RWPE2 (cell line): ENCODE measurements at regions not wholly inside any gene's neighbourhood (a gene's known extent, or its start where the extent isn't known, plus 50 kb on each side); places are given as distances from the start of the nearest gene placed in this dataset.
"Not testable (repeated sequence)": the region's sequence is repeated elsewhere in the genome, so short reads cannot be mapped to it uniquely, and the experiment has no call there.

ENCODE experiments used
- ATAC-seq: fragments of 200-7000 bp; cut with Tn5 transposase; 3 replicates; pipeline ENCODE4 v1.9.1; 2021; ENCODE audit warnings: low read depth
- DNase-seq: peaks from one replicate; pipeline ENCODE4 v3.0.0-alpha.2; 2020; ENCODE audit warnings: low spot score
- H3K27ac ChIP-seq: fragments of 450-650 bp; 2 replicates; pipeline ENCODE4 v1.5.1; 2017; ENCODE audit warnings: mild to moderate bottlenecking; ENCODE audit not compliant: poor library complexity, severe bottlenecking
- H3K27me3 ChIP-seq: fragments of 250-450 bp; sonication (Bioruptor Pico); 2 replicates; pipeline ENCODE4 v1.5.1; 2021; ENCODE audit warnings: mild to moderate bottlenecking, moderate library complexity; ENCODE audit not compliant: insufficient read depth, poor library complexity, severe bottlenecking
- H3K36me3 ChIP-seq: fragments of 250-450 bp; sonication (Bioruptor Pico); 2 replicates; pipeline ENCODE4 v1.5.1; 2020; ENCODE audit warnings: low read depth, mild to moderate bottlenecking, moderate library complexity
- H3K4me1 ChIP-seq: fragments of 250-450 bp; sonication (Bioruptor Pico); 2 replicates; pipeline ENCODE4 v1.5.1; 2021; ENCODE audit warnings: mild to moderate bottlenecking, moderate library complexity; ENCODE audit not compliant: insufficient read depth, poor library complexity, severe bottlenecking
- H3K4me3 ChIP-seq: fragments of 250-450 bp; sonication (Bioruptor Pico); 2 replicates; pipeline ENCODE4 v1.5.1; 2021; ENCODE audit warnings: mild to moderate bottlenecking, moderate library complexity; ENCODE audit not compliant: severe bottlenecking
- H3K9me3 ChIP-seq: fragments of 250-450 bp; sonication (Bioruptor Pico); 2 replicates; pipeline ENCODE4 v1.5.1; 2021; ENCODE audit warnings: mild to moderate bottlenecking, moderate library complexity; ENCODE audit not compliant: severe bottlenecking
- TF ChIP-seq, protein P1 (sequence below): fragments of 450-650 bp; IDR thresholded peaks from one replicate; pipeline ENCODE4 v1.5.1; 2017; ENCODE audit warnings: mild to moderate bottlenecking, moderate library complexity; ENCODE audit not compliant: poor library complexity, severe bottlenecking

DNA sequence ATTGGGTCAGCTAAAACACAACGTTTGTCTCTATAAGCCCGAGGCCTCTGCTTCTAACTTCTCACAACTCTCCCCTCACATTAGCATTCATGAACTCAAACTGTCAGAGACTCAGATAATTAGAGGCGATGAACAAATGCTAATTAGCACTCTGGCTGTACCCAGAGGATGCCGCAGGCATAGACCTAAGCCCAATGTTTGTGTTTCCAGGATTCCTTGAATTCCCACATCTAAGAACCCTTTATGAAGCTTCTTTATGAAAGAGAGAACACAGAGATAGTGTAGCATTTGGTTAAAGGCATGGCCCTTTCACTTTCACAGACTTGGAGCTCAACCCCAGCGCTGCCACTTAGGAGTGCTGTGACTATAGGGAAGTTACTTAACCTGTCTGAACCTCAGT is 512.2 kb downstream of the GRIN2A start:
- DNase-seq (no peak), ATAC-seq (no peak)
- TF ChIP-seq, protein P1, sequence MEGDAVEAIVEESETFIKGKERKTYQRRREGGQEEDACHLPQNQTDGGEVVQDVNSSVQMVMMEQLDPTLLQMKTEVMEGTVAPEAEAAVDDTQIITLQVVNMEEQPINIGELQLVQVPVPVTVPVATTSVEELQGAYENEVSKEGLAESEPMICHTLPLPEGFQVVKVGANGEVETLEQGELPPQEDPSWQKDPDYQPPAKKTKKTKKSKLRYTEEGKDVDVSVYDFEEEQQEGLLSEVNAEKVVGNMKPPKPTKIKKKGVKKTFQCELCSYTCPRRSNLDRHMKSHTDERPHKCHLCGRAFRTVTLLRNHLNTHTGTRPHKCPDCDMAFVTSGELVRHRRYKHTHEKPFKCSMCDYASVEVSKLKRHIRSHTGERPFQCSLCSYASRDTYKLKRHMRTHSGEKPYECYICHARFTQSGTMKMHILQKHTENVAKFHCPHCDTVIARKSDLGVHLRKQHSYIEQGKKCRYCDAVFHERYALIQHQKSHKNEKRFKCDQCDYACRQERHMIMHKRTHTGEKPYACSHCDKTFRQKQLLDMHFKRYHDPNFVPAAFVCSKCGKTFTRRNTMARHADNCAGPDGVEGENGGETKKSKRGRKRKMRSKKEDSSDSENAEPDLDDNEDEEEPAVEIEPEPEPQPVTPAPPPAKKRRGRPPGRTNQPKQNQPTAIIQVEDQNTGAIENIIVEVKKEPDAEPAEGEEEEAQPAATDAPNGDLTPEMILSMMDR = no peak
- H3K27me3 ChIP-seq = no peaks in the 10 kb centered on the region
- H3K4me1 ChIP-seq = no peaks in the 10 kb centered on the region
- H3K27ac ChIP-seq = no peak overlapping the region
- H3K36me3 ChIP-seq = no peaks in the 10 kb centered on the region
- H3K9me3 ChIP-seq = no peaks in the 10 kb centered on the region
- no peak overlapping the region for H3K4me3 ChIP-seq

DNA sequence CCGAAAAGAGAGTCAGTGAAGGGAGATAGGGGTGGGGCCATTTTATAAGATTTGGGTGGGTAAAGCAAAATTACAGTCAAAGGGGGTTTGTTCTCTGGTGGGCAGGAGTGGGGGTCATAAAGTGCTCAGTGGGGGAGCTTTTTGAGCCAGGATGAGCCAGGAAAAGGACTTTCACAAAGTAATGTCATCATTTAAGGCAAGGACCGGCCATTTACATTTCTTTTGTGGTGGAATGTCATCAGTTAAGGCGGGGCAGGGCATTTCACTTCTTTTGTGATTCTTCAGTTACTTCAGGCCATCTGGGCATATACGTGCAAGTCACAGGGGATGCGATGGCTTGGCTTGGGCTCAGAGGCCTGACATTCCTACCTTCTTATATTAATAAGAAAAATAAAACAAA is 511.6 kb downstream of the GRIN2A start:
- not testable (repeated sequence) for H3K4me1 ChIP-seq, DNase-seq, H3K9me3 ChIP-seq, H3K27me3 ChIP-seq, H3K36me3 ChIP-seq, H3K27ac ChIP-seq, H3K4me3 ChIP-seq, ATAC-seq

DNA sequence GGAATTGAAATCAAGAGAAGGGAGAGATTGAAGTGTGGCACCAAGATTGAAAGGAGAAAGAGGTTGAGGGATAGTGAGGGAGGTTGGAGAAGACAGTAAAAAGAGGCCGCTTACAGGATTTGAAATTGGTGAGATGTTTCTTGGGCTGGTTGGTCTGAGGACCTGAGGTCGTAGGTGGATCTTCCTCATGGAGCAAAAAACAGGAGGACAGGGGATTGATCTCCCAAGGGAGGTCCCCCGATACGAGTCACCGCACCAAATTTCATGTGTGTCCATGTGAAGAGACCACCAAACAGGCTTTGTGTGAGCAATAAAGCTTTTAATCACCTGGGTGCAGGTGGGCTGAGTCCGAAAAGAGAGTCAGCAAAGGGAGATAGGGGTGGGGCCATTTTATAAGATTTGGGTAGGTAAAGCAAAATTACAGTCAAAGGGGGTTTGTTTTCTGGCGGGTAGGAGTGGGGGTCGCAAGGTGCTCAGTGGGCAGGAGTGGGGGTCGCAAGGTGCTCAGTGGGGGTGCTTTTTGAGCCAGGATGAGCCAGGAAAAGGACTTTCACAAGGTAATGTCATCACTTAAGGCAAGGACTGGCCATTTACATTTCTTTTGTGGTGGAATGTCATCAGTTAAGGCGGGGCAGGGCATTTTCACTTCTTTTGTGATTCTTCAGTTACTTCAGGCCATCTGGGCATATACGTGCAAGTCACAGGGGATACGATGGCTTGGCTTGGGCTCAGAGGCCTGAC is 505.5 kb downstream of the GRIN2A start:
- not testable (repeated sequence) for ATAC-seq, H3K4me3 ChIP-seq, H3K27ac ChIP-seq

DNA sequence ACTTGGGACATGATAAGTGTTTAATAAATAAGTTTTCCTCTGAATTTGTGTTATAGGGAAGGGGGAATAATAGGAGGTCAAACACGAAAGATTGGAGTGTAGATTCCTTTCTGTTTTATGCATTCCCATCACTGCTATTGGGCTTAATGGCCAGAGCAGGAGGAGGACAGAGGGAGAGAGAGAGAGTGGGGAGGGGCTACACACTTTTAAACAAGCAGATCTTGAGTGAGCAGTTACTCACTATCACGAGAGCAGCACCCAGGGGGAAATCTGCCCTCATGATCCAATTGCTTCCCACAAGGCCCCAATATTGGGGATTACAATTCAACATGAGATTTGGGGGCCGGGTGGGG is 505.0 kb downstream of the GRIN2A start:
- Histone ChIP-seq H3K4me3 (no peak overlapping the region), H3K27ac (no peak overlapping the region), H3K4me1 (no peaks in the 10 kb centered on the region), H3K27me3 (no peaks in the 10 kb centered on the region), H3K36me3 (no peaks in the 10 kb centered on the region), H3K9me3 (no peaks in the 10 kb centered on the region)
- TF ChIP-seq, protein P1 = no peak
- ATAC-seq = no peak
- DNase-seq = no peak

More for the DNA sequence above, 505.5 kb downstream of the GRIN2A start:
- H3K27me3 ChIP-seq, H3K36me3 ChIP-seq, DNase-seq, H3K9me3 ChIP-seq, H3K4me1 ChIP-seq: not testable (repeated sequence)

DNA sequence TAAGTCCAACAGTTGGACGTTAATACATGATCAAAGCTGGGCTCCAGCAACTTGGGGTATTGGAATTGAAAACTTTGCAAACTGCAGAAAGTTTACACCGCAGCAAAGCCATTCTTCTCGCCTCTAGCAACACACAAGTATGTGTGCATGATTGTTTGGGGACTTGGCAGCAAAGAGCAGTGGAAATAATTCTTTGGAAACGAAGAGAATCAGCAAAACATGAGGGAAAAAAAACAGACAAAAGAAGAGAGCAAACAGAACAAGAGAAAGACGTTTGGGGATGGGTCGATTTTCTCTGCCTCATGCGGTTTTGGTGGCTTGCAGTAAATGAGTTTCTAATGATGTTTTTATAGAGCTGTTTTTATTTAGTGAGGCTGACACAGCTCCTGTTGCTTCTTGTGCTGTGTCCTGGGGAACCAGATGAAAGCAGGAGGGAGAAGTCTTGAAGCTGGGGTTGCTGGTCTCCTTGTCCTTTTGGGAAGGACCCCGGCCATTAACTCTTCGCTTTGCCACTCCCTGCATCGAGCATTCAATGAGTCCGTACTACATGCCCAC is 502.9 kb downstream of the GRIN2A start:
- DNase-seq (no peak), ATAC-seq (no peak)
- Histone ChIP-seq H3K4me3 (no peak overlapping the region), H3K27me3 (no peaks in the 10 kb centered on the region), H3K36me3 (no peaks in the 10 kb centered on the region), H3K4me1 (no peaks in the 10 kb centered on the region), H3K9me3 (no peaks in the 10 kb centered on the region), H3K27ac (no peak overlapping the region)
- TF ChIP-seq, protein P1 = no peak
